NT2/D1 (cell line): ENCODE measurements at regions not wholly inside any gene's neighbourhood (a gene's known extent, or its start where the extent isn't known, plus 50 kb on each side); places are given as distances from the start of the nearest gene placed in this dataset.

Experiments used
- SUZ12 ChIP-seq: IDR thresholded peaks from 2 replicates; pipeline ENCODE4 v1.6.1; 2011; ENCODE audit not compliant: insufficient read length, insufficient read depth; ENCODE audit errors: extremely low read depth
- YY1 ChIP-seq: IDR thresholded peaks from 2 replicates; pipeline ENCODE4 v1.6.1; 2011; ENCODE audit not compliant: insufficient read length, insufficient read depth

DNA sequence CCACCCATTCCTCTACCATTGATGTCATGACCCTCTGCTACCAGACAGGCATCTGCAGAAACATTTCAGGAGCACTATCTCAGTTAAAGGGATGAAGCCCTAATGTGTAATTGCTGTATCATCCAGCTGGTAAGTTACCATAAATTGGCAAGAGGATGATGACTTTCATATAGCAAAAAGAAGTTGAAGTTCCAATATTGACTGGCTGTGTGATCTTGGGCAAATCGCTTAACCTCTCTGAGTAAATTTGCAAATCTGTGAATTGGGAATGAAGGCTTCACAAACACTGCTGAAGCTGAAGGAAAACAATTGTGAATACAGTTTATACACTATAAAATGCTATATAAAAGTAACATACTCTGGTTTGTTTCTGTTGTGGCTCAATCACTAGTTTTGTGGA is 89.5 kb upstream of the PHACTR1 start:
- no peak for TF ChIP-seq SUZ12
- TF ChIP-seq YY1, result no peak
